ENCODE measurements at regions not wholly inside any gene's neighbourhood (a gene's known extent, or its start where the extent isn't known, plus 50 kb on each side); places are given as distances from the start of the nearest gene placed in this dataset.

GRCh38 chr18:79596446-79597175 lies 83.0 kb upstream of the CTDP1 start:
- TF ChIP-seq EZH2 (IDR thresholded peaks at IDR 0.05; ENCODE audit: low read length): no peak
- TF ChIP-seq CTCF (optimal IDR thresholded peaks at IDR 0.05 in 1 of 3, IDR thresholded peaks at IDR 0.05 in 1 of 3, conservative IDR thresholded peaks at IDR 0.05 in 1 of 3; ENCODE audit: extremely low read depth in 1 of 3, insufficient read depth in 2 of 3, low read length in 3 of 3): no peak
